ENCODE measurements at regions not wholly inside any gene's neighbourhood (a gene's known extent, or its start where the extent isn't known, plus 50 kb on each side); places are given as distances from the start of the nearest gene placed in this dataset.

GRCh38 chr16:73337373-73338296 is 289.7 kb upstream of the ZFHX3 start:
- TF ChIP-seq POLR2A (IDR thresholded peaks at IDR 0.05) (no peak), CTCF (IDR thresholded peaks at IDR 0.05) (no peak)

Measured in vagina (tissue), 2 donors.